GM10266 (cell line): ENCODE measurements at regions not wholly inside any gene's neighbourhood (a gene's known extent, or its start where the extent isn't known, plus 50 kb on each side); places are given as distances from the start of the nearest gene placed in this dataset.

Source experiments
- DNase-seq: peaks from one replicate; pipeline ENCODE4 v3.0.0; 2012; ENCODE audit errors: extremely low spot score
- TF ChIP-seq, protein P1 (sequence below): IDR thresholded peaks from 2 replicates; pipeline ENCODE4 v1.5.1; 2012; ENCODE audit warnings: mild to moderate bottlenecking, low read depth; ENCODE audit not compliant: control insufficient read depth, insufficient read depth; ENCODE audit errors: missing control alignments

DNA sequence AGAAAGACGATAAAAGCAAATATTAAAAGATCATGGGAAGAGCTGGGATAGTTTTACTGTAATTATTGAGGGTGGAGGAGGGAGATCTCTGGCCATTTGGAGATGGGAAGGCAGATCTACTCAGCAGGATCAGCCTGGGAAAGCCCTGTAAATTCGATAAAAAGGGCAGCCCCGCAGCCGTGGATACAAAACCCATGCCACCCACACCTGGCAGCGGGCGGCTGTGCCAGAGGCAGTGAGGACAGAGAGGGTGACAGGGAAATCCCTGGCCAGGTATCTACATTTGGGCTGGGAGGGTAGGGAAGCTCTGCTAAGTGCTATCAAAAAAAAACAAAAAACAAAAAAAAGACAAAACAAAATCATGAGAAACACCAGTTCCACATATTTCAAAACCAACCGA is 379.2 kb upstream of the IRX1 start:
- TF ChIP-seq, protein P1, sequence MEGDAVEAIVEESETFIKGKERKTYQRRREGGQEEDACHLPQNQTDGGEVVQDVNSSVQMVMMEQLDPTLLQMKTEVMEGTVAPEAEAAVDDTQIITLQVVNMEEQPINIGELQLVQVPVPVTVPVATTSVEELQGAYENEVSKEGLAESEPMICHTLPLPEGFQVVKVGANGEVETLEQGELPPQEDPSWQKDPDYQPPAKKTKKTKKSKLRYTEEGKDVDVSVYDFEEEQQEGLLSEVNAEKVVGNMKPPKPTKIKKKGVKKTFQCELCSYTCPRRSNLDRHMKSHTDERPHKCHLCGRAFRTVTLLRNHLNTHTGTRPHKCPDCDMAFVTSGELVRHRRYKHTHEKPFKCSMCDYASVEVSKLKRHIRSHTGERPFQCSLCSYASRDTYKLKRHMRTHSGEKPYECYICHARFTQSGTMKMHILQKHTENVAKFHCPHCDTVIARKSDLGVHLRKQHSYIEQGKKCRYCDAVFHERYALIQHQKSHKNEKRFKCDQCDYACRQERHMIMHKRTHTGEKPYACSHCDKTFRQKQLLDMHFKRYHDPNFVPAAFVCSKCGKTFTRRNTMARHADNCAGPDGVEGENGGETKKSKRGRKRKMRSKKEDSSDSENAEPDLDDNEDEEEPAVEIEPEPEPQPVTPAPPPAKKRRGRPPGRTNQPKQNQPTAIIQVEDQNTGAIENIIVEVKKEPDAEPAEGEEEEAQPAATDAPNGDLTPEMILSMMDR: no peak
- no peak for DNase-seq

GRCh38 chr5:3214838-3215374 is 380.7 kb upstream of the IRX1 start:
- TF ChIP-seq, protein P1: no peak

DNA sequence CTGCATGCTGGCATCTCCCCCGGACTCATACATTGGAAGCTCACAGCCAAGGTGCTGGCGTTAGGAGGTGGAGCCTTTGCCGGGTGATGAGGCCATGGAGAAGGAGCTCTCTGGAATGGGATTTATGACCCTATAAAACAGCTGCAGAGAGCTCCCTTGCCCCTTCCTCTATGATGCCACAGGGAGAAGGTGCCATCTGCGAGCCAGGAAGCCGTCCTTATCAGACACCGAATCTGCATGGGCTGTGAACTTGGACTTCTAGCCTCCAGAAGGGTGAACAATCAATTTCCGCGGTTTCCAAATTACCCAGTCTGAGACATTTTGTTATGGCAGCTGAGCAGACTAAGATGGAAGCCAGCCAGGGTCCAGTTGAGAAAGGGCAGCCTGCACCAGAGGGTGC is 381.2 kb upstream of the IRX1 start:
- no peak for DNase-seq
- TF ChIP-seq, protein P1: no peak

More at GRCh38 chr5:3214838-3215374, 380.7 kb upstream of the IRX1 start:
- no peak for DNase-seq

- no peak for DNase-seq
- TF ChIP-seq, protein P1: no peak
Observed at GRCh38 chr5:3212869-3213268, 382.8 kb upstream of the IRX1 start.

- TF ChIP-seq, protein P1: no peak
- DNase-seq: no peak
Observed at GRCh38 chr5:3210531-3210930, 385.1 kb upstream of the IRX1 start.

DNA sequence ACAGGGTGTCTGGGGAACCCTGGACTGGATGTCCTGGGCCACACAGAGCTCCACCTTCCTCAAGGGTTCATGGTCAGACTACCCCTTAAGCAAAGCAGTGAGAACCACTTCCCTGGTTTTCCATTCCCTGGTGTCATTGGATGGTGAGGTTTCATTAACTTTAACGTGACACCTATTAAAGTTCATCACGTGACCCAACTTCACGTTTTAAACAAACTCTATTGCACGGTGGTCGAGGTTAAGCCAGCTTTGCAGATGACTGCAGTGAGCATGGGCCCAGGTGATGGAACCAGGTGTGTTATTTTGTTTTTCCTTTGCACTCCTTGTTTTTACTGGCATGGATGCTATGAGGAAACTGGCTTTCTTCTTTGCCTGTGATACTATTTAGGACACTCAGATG is 385.7 kb upstream of the IRX1 start:
- no peak for DNase-seq
- TF ChIP-seq, protein P1: no peak

DNA sequence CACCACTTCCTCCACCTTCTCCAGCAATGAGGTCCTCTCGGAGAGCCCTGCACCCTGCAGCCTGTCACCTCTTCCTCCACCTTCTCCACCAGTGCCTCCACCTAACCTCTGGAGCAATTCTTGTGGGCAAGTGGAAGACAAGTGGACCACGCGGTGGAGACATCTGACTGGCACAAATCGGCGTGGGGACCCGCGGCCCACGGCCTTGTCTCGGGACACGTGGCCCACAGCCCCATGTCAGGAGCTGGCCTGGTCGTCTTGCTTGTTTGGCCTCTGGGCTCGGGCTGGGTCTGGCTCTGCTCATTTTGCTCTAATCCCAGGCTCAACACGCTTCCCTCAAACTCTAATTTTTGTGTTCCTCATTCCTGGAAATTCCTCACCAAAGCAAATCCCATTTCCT is 393.1 kb upstream of the IRX1 start:
- DNase-seq: no peak
- TF ChIP-seq, protein P1: no peak
